ENCODE measurements at regions not wholly inside any gene's neighbourhood (a gene's known extent, or its start where the extent isn't known, plus 50 kb on each side); places are given as distances from the start of the nearest gene placed in this dataset.

DNA sequence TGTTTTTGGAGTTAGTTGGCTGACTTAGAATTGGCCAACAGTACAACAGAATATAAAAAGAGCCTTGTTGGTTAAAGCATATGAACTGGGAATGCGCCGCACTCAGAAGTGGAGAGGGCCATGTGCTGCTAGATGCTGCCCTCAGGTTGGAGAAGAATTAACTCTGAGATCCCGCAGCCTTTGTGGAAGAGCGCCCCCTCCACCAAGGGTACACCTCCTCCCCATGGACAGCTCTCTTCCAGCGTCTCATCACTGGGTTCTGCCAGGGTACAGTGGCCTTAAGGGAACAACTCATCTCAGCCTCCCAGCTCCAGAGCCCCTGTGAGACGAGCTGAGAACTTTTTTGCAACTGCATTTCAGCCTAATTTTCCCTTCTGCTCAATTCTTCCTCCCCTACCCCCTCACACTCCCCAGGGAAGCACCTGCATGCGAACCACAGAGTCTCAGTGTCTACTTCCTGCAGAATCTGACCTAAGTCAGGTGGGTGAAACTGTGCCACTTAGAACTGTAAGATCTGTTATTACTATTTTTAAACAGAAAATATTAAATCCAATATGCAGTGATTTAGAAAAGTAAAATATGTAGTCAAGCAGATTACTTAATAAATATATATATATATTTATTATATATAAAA lies 380.6 kb downstream of the RAB28 start:
- Histone ChIP-seq H4K8ac (ENCODE audit: low read depth in 2 of 2, low read length in 2 of 2) (no peak overlapping the region), H2AFZ (replicated peaks; ENCODE audit: low read length, poor library complexity) (no peak overlapping the region), H4K20me1 (ENCODE audit: insufficient read depth, low read length) (no peaks in the 10 kb centered on the region), H3K36me3 (ENCODE audit: control insufficient read depth, insufficient read depth, low read length) (no peaks in the 10 kb centered on the region), H2AK9ac (replicated peaks; ENCODE audit: low read depth, low read length, poor library complexity) (no peak overlapping the region), H2BK15ac (ENCODE audit: low read depth, low read length) (no peak overlapping the region), H3K27me3 (ENCODE audit: control insufficient read depth, insufficient read depth, low read length) (no peaks in the 10 kb centered on the region), H3K14ac (replicated peaks; ENCODE audit: low read depth, low read length) (no peak overlapping the region), H2BK120ac (ENCODE audit: low read depth, low read length) (no peak overlapping the region), H3K4me1 (ENCODE audit: control insufficient read depth, insufficient read depth, low read length) (no peaks in the 10 kb centered on the region), H3K18ac (ENCODE audit: low read depth, low read length) (no peak overlapping the region), H3K4me2 (ENCODE audit: low read depth, low read length) (no peak overlapping the region), H3K4me3 (ENCODE audit: insufficient read depth, low read depth, low read length) (no peak overlapping the region), H2AK5ac (ENCODE audit: low read depth, low read length) (no peak overlapping the region), H4K5ac (ENCODE audit: low read depth, low read length) (no peak overlapping the region), H3K9me3 (ENCODE audit: control insufficient read depth, insufficient read depth, low read length) (peaks cover 17% of the 10 kb centered on the region), H2BK5ac (ENCODE audit: low read depth, low read length, poor library complexity, severe bottlenecking) (no peak overlapping the region), H3K79me1 (ENCODE audit: low read depth in 1 of 2, low read length in 2 of 2) (no peaks in the 10 kb centered on the region), H4K91ac (ENCODE audit: insufficient read depth, low read depth, low read length) (no peak overlapping the region), H3K23ac (ENCODE audit: low read depth, low read length) (no peak overlapping the region), H2BK20ac (ENCODE audit: low read depth, low read length) (no peak overlapping the region), H3K56ac (ENCODE audit: extremely low read depth, insufficient read depth, low read length) (no peak overlapping the region), H3K9ac (ENCODE audit: low read depth, low read length) (no peak overlapping the region), H3K4ac (ENCODE audit: low read depth, low read length) (no peak overlapping the region), H3K9me1 (ENCODE audit: insufficient read depth, low read length) (no peaks in the 10 kb centered on the region), H3K27ac (ENCODE audit: insufficient read depth, low read length) (no peak overlapping the region)
- in situ Hi-C loops (cut with MboI; ENCODE audit: low sequenced_read_pairs), result no loop called here
- POLR2A ChIA-PET (ENCODE audit: unreplicated experiment), result no interaction called here
- CTCF ChIA-PET, result no interaction called here
- DNase-seq, result no peak
- no CpG with 5 or more reads among the region's 7 CpGs for WGBS, 2 experiments (ENCODE audit: extremely low coverage in 2 of 2, insufficient read length in 1 of 2)
- no TSS peak for BruUV-seq (replicated peaks)
- dilution Hi-C loops (cut with HindIII; ENCODE audit: low sequenced_read_pairs, unreplicated experiment), result no loop called here
- TF ChIP-seq RFX5 (IDR thresholded peaks at IDR 0.05; ENCODE audit: low read depth, low read length) (no peak), CEBPB (IDR thresholded peaks at IDR 0.05; ENCODE audit: low read depth, low read length) (no peak), MAFK (IDR thresholded peaks at IDR 0.05; ENCODE audit: low read depth, low read length) (no peak), RCOR1 (IDR thresholded peaks at IDR 0.05; ENCODE audit: insufficient replicate concordance, low read length) (no peak), SMC3 (IDR thresholded peaks at IDR 0.05; ENCODE audit: low read depth, low read length) (no peak), FOS (IDR thresholded peaks at IDR 0.05; ENCODE audit: low read depth, low read length) (no peak), MXI1 (IDR thresholded peaks at IDR 0.05; ENCODE audit: borderline replicate concordance, low read depth, low read length) (no peak), CHD1 (IDR thresholded peaks at IDR 0.05; ENCODE audit: low read depth, low read length) (no peak), RAD21 (IDR thresholded peaks at IDR 0.05; ENCODE audit: low read length) (no peak), NFE2L2 (IDR thresholded peaks at IDR 0.05; ENCODE audit: low read depth, low read length) (no peak), MAZ (IDR thresholded peaks at IDR 0.05; ENCODE audit: borderline replicate concordance, low read depth, low read length) (no peak), BHLHE40 (IDR thresholded peaks at IDR 0.05; ENCODE audit: low read depth, low read length) (no peak)
- TF ChIP-seq, protein P1, sequence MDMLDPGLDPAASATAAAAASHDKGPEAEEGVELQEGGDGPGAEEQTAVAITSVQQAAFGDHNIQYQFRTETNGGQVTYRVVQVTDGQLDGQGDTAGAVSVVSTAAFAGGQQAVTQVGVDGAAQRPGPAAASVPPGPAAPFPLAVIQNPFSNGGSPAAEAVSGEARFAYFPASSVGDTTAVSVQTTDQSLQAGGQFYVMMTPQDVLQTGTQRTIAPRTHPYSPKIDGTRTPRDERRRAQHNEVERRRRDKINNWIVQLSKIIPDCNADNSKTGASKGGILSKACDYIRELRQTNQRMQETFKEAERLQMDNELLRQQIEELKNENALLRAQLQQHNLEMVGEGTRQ (IDR thresholded peaks at IDR 0.05; ENCODE audit: low read depth, low read length), result no peak
- no peak for ATAC-seq (ENCODE audit: low read depth)
- intact Hi-C loops (cut with micrococcal nuclease), result no loop called here
